NCI-H146 treated with DMSO at 0.1 percent for 48 hours (cell line): ENCODE measurements at regions not wholly inside any gene's neighbourhood (a gene's known extent, or its start where the extent isn't known, plus 50 kb on each side); places are given as distances from the start of the nearest gene placed in this dataset.
"Not testable (repeated sequence)": the region's sequence is repeated elsewhere in the genome, so short reads cannot be mapped to it uniquely, and the experiment has no call there.

Source experiments
- DNase-seq: peaks from one replicate; lab custom pipeline; 2025; ENCODE audit not compliant: unreplicated experiment; lab: John Stamatoyannopoulos, UW

DNA sequence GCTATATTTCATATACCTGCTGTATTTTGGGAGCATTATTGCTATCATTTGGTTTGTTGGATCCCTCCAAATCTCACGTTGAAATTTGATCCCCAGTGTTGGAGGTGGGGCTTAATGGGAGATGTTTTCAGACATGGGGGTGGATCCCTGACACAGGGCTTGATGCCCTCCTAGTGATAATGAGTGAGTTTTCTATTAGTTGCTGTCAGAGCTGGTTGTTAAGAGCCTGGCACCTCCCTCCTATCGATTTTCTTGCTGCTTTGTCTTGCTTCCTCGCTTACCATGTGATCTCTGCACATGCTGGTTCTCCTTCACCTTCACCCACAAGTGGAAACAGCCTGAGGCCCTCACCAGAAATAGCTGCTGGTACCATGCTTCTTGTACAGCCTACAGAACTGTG lies 259.9 kb upstream of the STARD13 start:
- peak; percentile 37 for DNase-seq

DNA sequence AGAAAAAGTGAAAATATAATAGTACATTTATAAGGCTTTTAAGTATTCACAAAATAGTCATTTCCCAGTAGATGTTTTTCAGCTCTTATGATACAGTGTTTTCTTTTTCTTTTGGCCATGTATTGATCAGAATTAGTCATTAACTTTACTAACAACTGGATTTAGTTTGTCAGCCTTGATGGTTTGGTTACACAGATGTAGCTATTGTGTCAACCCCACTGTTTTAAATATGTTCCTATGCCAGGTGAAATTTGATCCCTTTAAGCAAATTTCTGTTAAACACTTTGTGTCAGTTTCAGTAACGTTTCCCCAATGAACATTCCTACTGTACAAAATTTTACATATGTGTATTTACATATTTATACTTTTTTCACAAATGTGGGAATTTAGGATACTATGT lies 261.5 kb upstream of the STARD13 start:
- no peak for DNase-seq

DNA sequence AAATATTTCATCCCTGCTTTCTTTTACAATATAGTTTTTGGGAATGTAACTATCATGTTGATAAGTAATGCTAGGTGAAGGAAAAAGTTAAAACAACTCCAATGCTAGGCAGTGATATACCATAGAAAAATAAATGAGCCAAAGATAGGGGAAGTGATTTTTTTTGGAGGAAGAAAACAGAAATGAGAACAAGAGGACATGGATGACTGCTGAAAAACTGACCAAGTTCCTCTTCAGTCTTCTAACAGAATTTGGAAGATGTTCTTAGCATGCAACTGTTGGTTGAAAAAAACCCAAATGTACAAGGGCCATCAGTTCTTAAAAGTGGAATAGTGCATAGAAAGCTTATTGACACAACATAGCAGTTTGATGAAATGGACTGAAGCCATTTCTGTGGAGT lies 262.5 kb upstream of the STARD13 start:
- no peak for DNase-seq

DNA sequence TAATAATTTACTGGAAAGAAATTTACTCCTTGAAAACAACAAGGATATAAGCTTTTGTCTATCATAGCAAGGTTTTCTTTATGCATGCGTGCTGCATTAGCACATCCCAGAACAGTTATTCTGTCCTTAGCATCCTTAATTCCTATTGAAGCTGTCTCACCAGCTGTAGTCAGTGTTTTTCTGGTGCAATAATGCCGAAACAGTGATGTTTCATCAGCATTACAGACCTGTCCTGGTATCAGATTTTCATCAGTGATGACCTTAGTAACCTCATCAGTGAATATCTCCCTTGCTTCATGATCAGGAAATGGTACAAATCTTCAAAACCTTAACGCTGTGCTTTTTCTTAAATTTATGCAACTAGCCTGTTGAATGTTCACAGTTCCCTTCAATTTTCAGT lies 264.7 kb upstream of the STARD13 start:
- DNase-seq: no peak

DNA sequence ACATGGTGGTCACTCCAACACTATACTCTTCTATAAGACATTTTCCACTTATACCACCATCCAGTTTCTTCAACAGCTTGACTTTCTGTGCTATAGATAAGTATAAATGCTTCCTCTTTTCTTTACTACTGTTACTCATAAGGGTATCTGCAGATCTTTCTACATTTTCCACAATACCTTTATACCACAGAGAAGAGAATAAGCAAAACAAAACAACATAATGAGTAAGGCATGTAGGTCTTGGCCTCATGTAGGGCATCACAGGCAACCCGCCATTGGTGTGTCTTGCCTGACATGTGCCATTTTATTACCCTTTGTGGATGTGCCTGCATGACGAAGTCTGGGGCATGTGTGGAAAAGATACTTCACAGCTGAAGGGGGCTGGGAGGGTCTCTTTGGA lies 265.3 kb upstream of the STARD13 start:
- no peak for DNase-seq

DNA sequence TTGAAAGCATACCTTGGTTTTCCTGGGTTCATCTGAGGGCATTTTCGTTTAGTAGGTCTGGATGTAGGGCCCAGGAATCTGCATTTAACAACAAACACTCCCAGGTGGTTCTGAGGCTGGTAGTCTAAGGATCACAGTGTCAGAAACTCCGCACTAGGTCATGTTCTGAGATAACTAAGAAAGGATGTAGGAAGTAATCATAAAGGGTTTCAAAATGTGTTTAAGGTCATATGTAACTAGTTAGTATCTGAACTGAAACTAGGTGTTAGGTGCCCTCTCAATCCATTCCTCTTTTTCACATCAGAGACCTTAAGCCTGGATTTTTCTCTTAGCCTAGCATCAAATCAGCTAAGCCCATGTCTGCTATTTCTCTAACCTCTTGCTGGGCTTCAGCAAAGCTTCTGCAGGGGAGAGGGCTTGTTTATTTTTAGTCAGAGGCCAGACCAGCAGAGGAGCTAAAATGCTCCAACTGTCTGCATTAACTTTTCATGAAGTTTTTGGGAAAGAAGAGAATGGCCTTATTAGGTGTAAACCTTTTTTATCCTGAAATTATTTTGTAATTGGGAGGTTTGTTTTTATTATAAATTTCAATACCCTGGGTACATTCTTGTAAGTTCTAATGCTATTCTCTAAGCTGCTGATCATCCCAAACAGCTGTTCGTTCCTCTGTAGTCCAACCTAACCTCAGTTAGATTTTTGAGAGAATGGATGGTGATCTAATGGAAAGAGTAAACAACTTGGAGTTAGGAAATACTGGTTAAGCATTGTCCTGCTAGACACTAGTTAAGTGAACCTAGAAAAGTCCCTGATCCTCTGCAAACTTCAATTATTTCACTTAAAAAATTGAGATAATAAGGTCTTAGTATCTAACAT lies 262.8 kb upstream of the RFC3 start:
- no peak for DNase-seq

DNA sequence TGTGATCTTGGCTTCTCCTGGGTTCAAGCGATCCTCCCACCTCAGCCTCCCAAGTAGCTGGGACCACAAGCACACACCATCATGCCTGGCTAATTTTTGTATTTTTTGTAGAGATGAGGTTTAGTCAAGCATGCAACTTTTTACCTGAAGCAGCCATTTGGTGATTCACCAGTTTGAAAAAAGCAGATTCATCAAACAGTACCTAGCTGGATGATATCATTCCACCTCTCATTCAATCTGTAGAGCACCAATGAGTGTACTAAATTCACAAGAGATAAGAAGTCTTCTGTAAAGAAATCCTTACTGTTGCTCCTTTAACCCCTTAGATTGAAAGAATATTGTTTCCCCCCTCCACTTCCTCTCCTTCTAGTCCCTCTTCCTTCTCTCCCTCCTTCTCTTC lies 261.1 kb upstream of the RFC3 start:
- DNase-seq: no peak

DNA sequence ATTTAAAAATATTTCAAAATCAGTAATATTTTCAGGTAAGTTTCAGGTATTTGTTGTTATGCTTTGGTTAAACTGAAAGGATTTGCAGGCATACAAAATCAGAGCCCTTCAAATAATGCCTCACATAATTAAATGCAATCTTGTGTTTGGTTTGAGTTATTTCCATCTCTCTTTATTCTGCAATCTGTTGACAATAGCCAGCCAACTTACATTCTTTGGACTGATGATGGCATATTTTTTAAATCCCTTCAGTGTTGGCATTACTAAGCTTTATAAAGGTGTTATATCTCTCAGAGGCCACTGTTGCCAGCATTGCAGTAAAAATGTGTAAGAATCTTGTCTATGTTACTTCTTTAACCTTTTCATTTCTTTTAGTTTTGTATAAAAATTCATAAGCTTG lies 257.2 kb upstream of the RFC3 start:
- DNase-seq: no peak

DNA sequence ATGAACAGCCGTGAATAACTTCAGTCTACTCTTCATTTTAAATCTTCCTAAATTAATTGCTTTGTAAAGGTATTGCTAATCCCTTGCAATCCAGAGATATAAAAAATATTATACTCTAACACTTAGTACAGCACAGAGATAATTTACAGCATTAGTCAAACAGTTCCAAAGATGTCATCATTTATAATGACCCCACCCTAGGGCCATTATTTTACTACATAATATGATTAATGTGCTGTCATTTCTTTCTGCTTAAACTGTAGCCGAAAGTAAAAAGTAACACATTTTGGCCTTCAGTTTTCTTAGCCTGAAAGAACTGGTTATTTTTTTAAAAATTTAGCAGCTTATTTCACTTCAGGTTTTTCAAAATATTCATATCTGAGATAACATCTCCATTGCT lies 256.3 kb upstream of the RFC3 start:
- no peak for DNase-seq

DNA sequence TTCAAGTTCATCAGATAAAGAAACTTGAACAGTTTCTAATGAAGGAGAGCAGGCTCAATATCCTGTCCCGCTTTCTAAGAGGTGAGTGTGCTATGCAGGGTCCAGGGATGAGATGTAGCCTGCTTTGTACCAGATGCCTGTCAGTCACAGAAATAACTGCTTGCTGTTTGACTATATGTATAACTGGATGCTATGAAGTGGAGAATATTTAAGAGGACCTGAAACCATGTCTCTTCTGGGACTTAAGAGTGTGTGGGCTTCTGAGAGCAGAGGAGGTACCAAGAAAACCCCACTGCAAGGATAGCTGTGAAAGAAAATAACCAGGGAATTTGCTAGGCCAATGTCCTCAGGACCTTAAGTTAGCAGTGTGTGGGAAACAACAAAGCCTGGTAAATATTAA lies 246.3 kb upstream of the RFC3 start:
- no peak for DNase-seq

DNA sequence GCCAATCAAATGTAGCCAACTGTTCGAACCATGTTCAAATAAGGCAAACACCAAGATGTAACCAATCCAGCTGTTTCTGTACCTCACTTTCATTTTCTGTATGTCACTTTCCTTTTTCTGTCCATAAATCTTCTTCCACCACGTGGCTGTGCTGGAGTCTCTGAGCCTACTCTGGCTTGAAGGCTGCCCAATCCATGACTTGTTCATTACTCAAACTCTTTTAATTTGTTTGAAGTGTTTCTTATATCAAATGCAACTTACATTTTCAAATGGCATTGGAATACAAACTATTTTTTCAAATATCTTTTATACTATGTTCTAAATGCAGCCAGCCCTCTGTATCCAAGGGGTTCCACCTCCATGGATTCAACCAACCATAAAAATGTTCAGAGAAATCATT lies 245.6 kb upstream of the RFC3 start:
- not testable (repeated sequence) for DNase-seq

DNA sequence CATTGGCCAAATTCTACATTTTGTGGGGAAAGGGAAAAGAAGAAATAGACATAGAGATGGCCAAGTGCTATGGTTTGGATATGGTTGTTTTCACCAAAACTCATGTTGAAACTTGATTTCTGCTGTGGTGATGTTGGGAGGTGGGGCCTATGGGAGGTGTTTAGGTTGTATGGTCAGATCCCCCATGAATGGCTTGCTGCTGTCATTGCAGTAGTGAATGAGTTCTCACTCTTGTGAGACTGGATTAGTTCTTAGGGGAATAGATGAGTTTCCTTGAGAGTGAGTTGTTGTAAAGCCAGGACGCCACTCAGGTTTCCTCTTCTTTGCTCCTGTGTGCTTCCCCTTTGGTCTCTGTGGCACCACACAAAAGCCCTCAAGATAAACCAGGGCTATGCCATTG lies 242.6 kb upstream of the RFC3 start:
- no peak for DNase-seq

DNA sequence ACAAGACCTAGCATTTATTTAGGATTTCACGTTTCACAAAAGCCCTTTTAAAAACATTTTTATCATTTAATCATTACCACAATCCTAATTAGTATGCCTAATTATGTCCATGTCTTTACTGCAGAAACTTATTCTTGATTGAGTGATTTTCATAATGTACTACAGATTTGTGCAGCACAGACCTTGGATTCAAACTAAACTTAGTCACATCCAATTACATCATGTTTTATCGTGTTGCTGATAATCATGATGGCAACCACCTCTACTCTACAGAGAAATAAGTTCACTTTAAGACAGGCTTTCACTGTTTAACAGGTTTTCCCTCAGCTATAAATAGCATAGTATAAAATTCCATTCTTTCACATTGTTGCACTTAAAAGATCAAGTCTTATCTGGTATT lies 240.9 kb upstream of the RFC3 start:
- no peak for DNase-seq

DNA sequence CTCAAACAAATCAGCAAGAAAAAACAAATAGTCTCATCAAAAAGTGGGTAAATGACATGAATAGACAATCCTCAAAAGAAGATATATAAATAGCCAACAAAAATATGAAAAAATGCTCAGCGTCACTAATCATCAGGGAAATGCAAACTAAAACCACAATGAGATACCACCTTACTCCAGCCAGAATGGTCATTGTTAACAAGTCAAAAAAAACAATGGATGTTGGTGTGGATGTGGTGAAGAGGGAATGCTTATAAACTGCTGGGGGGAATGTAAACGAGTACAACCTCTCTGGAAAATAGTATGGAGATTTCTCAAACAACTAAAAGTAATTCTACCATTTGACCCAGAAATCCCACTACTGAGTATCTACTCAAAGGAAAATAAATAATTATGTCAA lies 239.2 kb upstream of the RFC3 start:
- DNase-seq: peak; percentile 4

DNA sequence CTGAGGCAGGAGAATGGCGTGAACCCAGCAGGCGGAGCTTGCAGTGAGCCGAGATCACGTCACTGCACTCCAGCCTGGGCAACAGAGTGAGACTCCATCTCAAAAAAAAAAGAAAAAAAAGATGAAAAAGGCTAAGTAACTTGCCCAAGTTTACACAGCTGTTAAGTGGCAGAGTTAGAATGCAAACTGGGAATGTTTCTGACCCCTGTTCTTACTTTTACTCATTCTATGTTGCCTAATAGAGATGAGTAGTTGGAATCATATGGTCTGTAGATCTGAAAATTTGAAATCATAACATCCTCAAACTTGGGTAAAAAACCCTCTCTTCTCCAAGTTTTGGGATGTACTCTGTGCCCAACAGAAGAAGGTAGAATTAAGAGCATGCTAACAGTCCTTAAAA lies 235.8 kb upstream of the RFC3 start:
- no peak for DNase-seq

DNA sequence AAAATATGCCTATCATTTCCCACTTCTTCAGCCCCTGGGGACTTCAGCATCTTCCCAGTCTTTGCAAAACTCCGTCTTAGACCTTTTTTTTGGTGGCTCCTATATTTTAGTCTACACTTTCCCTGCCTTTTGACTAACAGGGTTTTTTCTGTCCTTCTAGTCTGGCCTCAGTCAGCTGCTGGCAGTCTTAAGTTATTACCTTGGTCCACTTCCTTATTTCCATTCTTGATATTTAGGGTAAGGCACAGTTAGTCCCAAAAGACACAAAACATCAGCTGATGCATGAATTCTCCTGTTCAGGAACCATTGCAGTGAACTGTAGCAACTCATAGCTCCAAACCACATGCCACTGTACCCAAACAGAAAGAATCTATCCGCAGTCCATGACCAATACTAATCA lies 234.6 kb upstream of the RFC3 start:
- DNase-seq: no peak

DNA sequence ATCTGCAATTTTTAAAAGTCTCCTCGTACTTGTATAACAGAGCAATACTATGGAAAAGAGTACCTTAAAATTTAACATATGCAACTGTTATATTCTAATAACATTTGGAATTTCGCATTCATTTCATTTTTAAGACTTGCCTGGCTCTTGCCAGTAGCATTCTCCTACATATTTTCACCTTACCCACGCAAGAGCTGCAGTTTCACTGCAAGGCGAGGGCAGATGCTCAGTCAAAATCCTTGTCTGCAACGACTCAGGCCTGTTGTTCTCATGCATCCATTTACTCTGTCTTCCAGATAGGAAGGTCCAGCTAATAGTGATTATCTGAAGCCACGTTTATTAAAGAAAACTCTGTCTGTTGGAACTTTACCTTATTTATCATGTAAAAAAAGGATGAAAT lies 227.0 kb upstream of the RFC3 start:
- no peak for DNase-seq

DNA sequence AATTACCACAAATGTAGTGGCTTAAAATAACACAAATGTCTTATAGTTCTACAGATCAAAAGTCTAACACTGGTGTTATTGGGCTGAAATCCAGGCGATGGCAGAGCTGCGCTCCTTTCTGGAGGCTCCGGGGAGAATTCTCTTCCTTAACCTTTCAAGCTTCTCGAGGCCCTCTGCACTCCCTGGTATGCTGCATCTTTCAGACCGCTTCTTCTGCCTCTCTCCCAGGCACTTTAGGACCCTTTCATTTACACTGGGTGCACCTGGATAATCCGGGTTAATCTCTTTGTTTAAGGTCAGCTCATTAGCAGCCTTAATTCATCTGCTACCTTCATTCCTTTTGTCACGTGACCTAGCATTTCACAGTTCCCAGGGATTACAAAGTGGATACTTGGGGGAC lies 211.3 kb upstream of the RFC3 start:
- DNase-seq: no peak

DNA sequence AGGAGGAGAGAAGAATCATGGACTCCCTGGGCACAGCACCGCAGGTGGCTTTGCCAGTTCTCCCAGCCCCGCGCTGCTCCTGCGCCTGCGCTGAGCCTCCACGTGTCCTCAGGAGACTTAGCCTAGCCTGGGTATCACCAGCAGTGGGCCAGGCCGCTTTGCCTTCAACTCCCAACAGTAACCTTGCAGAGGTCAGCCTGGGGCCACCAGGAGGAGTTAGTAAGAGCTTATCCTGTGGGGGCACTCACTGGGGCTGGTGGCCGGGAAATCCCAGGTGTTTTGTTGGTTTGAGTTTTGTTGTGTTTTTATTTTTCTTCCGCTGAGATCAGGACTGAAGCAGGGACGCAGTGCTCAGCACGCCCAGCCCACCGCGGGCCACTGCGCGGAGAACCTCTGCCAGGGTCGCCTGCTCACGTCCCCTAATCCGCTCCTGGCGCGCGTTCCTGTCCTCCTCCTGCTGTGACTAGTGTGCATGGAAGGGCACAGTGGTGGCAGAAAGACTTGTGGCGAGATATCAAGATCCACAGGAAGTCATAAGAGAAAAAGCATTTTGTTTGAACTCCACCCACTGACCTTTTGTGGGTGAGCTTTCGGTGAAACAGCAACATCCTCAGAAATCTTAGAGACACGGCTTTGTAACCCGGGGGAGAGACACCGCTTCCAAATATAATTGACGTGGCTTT lies 207.4 kb upstream of the RFC3 start:
- DNase-seq: peak; percentile 78

DNA sequence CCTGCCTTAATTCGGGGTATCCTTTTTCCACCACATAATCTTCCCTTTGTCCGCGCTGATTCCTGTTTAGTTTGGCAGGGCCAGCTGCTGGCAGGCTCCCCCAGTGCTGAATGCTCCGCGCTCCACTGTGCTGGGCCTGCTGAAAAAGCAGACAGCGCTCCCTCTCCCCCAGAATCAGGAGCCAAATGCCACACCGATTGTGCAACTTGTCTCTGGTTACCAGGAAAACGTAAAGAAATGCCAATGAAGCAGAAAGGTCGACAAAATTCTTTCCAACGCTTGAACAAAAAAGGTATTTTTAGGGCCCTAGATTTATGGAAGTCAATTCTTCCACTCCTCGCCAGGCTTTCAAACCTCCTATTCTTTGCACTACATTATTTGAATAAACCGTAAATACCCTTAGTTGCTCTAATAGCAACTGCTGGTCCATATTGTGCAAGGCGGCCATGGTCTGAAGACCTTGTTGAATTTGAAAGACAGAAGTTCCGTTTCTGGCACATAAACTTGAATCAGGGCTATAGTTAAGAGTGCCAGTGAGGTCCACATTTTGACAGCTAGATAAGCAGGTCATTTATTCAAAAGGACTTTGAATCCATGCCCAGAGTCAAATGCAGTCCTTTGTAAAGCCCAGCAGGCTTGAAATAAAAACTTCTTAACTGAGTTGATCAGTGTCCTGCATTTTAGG lies 206.7 kb upstream of the RFC3 start:
- DNase-seq: peak; percentile 45

DNA sequence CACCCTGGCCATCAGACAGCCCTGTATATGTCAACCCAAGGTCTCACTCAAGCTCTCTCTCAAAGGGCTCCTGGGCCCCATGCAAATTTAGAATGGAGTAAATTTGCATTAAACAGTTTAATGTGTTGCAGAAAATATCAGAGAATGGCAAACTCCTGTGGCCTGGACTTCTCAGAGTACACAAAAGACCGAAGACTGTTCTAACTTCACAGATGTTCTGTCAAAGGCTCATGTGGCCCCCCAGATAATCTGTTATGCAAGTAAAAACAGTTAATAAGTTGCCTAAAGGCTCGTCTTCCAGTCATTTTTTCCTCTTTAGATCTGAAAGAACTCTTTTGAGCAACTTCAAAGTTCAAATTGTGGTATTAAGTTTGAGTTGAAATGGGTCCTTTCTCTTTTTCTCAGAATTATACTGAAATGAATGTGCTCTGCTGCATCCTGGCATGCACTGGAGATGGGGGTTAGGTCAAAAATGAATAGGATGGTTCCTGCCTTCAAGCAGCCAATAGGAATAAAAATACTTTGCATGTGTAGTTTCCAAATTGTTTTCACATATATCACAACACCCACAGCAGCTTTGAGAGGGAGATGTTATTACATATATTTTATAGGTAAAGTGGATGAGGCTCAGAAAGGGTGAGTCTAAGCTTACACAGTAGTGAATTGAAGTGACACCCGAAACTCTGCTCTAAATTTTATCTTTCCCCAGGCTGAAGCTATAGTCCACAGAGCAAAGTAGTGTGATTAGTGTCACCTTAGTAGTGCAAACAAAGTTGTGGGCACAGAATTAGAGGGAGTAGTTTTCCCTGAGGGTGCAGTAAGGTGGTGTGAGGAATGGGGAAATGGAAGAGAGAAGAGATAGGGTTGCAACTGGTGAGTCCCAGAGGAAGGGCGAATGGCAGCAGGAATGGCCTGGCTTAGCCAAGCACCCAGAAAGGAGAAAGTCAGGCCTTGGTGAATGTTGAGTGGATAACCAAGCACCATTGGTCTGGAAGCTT lies 205.0 kb upstream of the RFC3 start:
- no peak for DNase-seq
